A673 (cell line): ENCODE measurements at regions not wholly inside any gene's neighbourhood (a gene's known extent, or its start where the extent isn't known, plus 50 kb on each side); places are given as distances from the start of the nearest gene placed in this dataset.

Source experiments
- EZH2 ChIP-seq: fragments of 200-600 bp; sonication (generic); IDR thresholded peaks from 2 replicates; pipeline ENCODE4 v1.6.1; 2017; ENCODE audit warnings: borderline replicate concordance, low read depth, mild to moderate bottlenecking, mixed read lengths, antibody characterized with exemption, low read length; ENCODE audit not compliant: poor library complexity, severe bottlenecking
- TF ChIP-seq, protein P1 (sequence below): fragments of 300-800, 200-600 bp; sonication (generic); conservative IDR thresholded peaks from 2 replicates; pipeline ENCODE4 v1.5.1; 2017; ENCODE audit warnings: low read depth, mild to moderate bottlenecking, antibody characterized with exemption, low read length, moderate library complexity, mixed read lengths

DNA sequence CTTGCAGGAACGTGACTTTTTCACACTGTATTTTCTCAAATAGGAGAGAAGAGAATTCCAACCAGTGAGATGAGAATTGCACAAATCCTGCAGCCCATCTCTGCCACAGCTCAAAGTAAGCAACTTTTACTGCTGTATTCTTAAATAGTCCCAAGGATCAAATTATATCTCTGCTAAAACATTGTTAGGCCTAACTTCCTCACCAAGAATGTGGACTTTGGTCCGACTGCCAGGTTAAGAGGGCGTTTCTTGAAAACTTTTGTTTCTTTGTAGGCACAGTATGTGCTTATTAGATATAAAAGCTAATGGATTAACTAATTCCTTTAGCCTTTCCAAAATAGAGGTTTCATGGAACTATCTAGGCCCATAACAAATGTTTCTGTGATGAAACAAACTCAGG is 61.4 kb upstream of the IFNG-AS1 start:
- TF ChIP-seq, protein P1, sequence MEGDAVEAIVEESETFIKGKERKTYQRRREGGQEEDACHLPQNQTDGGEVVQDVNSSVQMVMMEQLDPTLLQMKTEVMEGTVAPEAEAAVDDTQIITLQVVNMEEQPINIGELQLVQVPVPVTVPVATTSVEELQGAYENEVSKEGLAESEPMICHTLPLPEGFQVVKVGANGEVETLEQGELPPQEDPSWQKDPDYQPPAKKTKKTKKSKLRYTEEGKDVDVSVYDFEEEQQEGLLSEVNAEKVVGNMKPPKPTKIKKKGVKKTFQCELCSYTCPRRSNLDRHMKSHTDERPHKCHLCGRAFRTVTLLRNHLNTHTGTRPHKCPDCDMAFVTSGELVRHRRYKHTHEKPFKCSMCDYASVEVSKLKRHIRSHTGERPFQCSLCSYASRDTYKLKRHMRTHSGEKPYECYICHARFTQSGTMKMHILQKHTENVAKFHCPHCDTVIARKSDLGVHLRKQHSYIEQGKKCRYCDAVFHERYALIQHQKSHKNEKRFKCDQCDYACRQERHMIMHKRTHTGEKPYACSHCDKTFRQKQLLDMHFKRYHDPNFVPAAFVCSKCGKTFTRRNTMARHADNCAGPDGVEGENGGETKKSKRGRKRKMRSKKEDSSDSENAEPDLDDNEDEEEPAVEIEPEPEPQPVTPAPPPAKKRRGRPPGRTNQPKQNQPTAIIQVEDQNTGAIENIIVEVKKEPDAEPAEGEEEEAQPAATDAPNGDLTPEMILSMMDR = no peak
- no peak for TF ChIP-seq EZH2
